GM21825 (cell line): ENCODE measurements at regions not wholly inside any gene's neighbourhood (a gene's known extent, or its start where the extent isn't known, plus 50 kb on each side); places are given as distances from the start of the nearest gene placed in this dataset.
"Not testable (repeated sequence)": the region's sequence is repeated elsewhere in the genome, so short reads cannot be mapped to it uniquely, and the experiment has no call there.

Experiments used
- ATAC-seq: cut with Tn5 transposase; IDR thresholded peaks from one replicate; pipeline ENCODE4 v1.9.1; 2021; ENCODE audit warnings: mild to moderate bottlenecking, moderate library complexity; ENCODE audit not compliant: unreplicated experiment

DNA sequence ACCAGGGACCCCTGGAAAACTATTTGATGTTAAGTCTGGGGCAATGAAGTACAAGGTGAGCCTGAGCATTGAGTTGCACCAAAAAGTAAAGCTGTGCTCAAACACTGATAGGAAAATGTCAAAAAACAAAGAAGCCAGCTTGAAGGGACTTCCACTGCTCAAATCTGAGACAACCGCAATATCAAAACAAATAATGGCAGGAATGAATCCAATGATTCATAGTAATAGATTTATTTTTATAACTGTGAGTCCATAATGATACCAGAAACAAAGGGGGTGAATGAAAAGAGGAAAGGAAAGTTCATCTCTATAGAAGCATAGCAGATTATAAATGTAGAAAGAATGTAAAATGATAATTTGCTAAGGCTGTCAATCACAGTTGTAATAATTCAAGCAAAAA, 237.3 kb upstream of the ZBTB20 start:
- no peak for ATAC-seq

GRCh38 chr3:115385774-115386730, 237.3 kb upstream of the GAP43 start:
- ATAC-seq: no peak

GRCh38 chr3:115388166-115388565, 235.1 kb upstream of the GAP43 start:
- ATAC-seq: no peak

- no peak for ATAC-seq
Observed at GRCh38 chr3:115388811-115389210, 234.5 kb upstream of the GAP43 start.

- ATAC-seq: no peak
Observed at GRCh38 chr3:115396801-115397200, 226.5 kb upstream of the GAP43 start.

DNA sequence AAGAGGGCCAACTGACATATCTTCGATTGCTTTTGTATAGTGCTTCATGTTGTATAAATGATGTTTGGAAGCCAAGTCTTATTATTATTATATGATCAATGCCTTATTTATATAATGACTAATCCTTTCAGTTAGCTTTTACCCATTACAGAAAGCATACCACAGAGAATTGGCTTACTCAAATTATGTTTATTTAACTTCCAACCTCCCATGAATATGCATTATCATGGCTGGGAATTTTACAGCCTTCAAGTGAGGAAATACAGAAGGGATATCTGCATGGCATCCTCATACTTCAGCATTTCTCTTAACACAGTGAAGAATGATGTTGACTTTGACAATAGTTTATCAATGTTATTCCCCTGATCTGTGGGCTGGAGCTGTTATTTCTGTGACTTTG, 225.9 kb upstream of the GAP43 start:
- no peak for ATAC-seq

DNA sequence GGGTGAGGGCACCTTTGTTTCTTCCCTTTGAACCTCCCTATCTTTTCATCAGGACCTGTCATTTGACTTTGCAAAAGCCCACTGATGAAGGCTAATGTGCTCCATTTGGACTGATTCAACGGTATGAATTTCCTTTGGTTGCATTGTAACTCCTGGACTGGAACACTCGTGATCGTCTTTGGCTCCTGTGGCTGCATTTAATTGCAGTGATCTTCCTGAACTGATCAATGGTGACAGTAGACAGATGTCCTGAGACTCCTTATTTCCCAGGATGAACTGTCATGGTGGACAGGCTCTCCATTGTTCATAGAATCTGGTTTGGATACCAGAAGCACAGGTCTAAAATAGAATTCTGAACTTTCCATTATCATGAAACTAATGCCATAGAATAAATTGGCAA, 224.8 kb upstream of the GAP43 start:
- no peak for ATAC-seq

- no peak for ATAC-seq
Observed at GRCh38 chr3:115399750-115400149, 223.6 kb upstream of the GAP43 start.

DNA sequence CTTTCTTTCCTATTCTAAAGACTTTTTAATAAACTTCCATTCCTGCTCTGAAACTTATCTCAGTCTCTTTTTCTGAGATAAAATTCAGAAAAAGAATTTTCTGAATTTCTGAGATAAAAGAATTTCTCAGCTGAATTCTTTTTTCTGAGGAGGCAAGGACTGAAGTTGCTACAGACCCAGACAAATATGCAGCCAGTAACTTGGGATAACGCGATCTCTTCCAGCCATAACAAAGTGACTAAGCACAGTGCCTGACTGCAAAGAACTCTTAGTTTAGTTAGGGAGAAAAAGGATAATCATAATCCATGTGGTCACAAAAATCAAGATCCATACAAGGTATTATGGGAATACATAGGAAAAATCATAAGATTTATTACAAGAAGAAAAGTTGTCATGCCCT, 222.0 kb upstream of the GAP43 start:
- no peak for ATAC-seq

DNA sequence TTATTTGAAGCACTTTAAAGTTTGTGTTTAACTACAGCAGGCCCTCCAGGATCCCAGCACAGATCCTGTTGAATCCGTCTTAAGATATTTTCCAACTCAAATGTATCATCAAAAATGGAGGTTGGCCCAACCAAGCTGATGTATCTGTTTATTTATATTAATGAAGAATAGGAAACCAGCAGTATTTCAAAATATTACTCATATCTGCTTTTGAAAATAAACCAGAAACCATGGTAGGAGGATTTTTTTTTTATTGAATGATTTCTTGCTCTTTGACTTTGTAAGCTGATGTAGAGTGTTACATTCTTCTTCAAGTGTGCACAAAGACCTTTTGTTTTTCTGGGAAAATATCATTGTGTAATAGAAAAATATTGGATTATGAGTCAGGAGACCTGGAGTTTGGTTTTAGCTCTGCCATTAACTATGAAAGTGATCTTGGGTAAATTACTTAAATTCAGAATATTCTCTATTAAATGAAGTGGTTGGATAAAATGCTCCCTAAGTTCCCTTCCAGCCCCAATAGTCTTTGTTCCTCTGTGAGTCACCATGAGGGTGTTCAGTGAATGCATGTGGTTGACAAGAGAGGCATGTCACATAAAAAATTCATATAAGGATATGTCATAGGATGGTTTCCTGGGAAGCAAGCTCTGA, 221.3 kb upstream of the GAP43 start:
- ATAC-seq: no peak

- no peak for ATAC-seq
Observed at GRCh38 chr3:115402651-115403050, 220.7 kb upstream of the GAP43 start.

GRCh38 chr3:115403786-115404185, 219.5 kb upstream of the GAP43 start:
- no peak for ATAC-seq

- ATAC-seq: no peak
Observed at GRCh38 chr3:115409596-115409995, 213.7 kb upstream of the GAP43 start.

DNA sequence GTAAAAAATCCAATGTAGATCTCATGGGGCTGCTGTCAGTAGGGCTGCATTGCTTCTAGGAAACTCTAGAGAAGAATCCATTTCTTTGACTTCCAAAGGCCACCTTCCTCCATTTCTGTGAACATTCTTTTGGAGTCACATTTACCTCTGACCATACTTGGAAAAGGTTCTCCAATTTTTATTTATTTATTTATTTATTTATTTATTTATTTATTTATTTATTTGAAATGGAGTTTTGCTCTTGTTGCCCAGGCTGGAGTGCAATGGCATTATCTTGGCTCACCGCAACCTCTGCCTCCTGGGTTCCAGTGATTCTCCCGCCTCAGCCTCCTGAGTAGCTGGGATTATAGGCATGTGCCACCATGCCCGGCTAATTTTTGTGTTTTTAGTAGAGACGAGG, 208.7 kb upstream of the GAP43 start:
- not testable (repeated sequence) for ATAC-seq

DNA sequence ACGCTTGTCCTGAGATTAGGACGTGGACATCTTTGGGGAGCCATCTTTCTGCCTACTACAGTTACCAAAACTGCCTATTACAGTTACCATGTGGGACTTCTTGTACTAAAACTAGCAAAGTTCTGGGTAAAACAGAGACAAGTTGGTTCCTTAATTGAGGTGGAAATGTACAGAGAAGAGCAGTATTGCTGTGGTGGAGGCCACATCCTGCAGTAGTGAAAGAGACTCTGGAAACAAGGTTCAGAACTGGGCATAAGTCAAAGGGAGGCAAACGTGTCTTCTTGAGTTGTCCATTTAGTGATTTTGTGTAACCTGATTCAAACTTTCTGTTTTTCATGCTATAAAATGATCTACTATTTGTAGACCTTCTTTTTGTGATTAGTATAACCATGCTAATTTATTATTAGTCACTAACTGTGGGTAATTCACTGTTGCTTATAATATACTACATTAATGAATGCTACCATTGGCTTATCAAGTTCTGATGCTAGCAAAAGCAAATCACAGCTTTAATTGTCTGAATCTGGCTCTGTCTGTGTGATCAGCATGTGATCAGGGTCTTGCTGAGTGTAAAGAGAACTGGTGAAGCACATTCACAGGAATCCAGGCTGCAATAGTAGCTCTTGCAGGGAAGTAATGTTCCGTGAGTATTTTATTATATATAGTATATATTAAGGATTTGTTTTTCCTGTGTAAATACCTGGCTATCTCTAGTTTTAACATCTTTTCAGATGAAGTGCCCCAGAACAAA, 207.9 kb upstream of the GAP43 start:
- ATAC-seq: no peak

DNA sequence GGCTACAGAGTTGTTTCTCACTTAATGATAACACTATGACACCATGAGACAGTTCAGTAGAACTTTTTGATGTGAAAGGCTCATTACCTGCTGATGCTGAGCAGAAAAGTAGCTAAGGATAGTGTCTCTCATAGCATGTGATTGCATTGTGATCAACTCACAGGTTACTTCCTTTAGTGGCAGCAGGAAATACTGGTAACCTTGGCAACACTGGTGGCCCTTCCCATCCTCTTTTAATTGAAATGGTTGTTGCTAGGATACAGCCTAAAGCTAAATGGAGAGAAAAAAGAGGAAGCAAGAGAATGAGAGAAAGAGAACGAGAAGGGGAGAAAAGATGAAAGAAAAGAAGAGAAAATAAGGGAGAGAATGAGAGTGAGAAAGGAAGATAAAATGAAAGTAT, 204.7 kb upstream of the GAP43 start:
- ATAC-seq: no peak

GRCh38 chr3:115420086-115420485, 203.2 kb upstream of the GAP43 start:
- no peak for ATAC-seq

GRCh38 chr3:115423170-115423569, 200.1 kb upstream of the GAP43 start:
- ATAC-seq: no peak

GRCh38 chr3:115428841-115429240, 194.5 kb upstream of the GAP43 start:
- no peak for ATAC-seq

GRCh38 chr3:115436767-115437301, 186.5 kb upstream of the GAP43 start:
- no peak for ATAC-seq

DNA sequence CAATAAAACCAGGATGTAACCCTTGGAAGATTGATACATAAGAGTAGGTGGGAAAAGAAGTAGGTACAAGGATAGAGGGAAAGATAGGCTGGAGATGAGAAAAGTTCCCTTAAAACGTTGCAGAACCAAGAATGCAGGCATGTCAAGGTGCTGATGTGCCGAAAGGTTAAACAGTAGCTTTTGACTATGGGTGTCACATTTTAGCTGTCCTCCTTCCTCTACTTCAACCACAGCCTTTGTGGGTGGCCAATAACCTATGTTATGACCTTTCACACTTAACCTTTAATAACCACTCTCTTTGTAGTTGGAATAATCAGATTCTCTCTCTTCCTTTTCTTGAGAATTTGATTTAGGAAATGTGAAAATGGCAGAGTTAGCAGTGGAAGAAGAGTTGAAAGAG, 184.5 kb upstream of the GAP43 start:
- ATAC-seq: no peak
